HG03159 (cell line): ENCODE measurements at regions not wholly inside any gene's neighbourhood (a gene's known extent, or its start where the extent isn't known, plus 50 kb on each side); places are given as distances from the start of the nearest gene placed in this dataset.
A peak's percentile ranks its signal among the peaks of the same experiment; 100 is the strongest.
"Not testable (repeated sequence)": the region's sequence is repeated elsewhere in the genome, so short reads cannot be mapped to it uniquely, and the experiment has no call there.

Experiments
- ATAC-seq: cut with Tn5 transposase; IDR thresholded peaks from one replicate; pipeline ENCODE4 v1.9.1; 2021; ENCODE audit warnings: mild to moderate bottlenecking, moderate library complexity; ENCODE audit not compliant: unreplicated experiment

DNA sequence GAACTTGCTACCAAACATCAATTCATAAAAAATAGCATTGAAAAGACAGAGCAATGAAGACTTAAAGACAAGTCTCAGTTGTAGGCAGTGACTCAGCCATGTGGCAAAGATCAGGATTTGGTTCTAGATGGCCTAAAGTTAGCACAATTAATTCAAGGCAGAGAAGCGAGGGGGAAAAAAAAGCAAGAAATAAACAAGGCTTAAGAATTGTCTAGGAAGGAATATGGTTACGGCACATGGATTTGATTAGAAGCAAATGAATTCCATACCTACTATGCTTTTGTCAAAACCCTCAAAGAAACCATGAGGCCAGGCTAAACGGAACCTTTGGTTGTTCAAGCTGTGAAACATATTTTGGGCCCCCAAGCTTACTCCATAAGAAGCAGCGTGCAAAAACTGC, 362.2 kb upstream of the KCNH7 start:
- ATAC-seq = no peak

DNA sequence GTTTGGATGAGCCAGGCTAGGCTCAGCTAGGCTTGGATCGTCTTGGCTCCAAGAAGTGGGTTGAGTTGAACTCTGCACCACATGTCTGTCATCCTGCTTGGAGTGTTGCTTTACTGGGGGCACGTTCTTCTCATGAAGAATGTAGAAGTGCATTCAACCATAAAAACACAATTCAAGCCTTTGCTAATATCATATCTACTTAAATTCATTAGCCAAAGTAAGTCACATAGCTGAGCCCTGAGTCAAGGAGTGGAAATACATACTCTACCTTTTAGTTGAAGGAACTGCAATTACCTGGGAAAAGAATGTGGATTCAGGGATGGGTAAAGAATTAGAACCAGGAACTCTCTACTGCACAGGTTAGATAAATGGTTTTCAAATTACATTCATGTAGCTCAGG, 360.4 kb upstream of the KCNH7 start:
- ATAC-seq = no peak

DNA sequence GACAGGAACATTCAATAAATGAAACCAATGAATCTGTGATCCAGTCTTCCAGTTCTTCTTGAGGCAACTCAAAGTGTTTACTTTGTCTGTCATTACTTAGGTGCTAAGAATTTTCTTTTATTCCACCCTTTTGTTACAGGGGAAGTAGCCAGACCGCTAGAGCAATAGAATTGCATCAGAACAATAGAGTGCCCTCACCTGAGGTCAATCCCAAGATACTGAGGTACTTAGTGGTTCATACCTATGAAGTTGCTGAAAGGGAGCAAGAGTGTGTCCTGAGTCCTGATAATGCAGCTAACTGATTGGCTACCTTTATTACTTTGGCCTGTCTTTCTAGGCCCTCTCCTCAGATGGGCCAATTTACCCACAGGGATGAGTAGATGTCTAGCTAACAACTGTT, 359.4 kb upstream of the KCNH7 start:
- no peak for ATAC-seq

DNA sequence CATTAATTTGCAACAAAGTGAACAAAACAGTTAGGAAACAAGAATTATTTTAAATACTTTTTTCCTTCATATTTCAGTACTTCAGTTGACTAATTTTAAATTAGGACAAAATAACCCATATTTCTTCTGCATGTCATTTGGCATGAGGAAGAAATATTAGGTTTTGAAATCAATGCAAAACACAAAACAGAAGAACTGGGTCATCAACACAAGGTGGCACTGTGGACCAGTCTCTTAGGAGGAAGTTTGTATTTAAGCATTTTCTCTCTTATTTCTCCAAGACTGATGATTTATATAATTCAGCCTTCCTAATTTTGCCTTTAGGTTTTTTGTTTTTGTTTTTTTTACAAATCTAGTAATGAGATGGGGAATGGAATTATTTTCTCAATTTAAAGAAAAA, 352.8 kb upstream of the KCNH7 start:
- no peak for ATAC-seq

DNA sequence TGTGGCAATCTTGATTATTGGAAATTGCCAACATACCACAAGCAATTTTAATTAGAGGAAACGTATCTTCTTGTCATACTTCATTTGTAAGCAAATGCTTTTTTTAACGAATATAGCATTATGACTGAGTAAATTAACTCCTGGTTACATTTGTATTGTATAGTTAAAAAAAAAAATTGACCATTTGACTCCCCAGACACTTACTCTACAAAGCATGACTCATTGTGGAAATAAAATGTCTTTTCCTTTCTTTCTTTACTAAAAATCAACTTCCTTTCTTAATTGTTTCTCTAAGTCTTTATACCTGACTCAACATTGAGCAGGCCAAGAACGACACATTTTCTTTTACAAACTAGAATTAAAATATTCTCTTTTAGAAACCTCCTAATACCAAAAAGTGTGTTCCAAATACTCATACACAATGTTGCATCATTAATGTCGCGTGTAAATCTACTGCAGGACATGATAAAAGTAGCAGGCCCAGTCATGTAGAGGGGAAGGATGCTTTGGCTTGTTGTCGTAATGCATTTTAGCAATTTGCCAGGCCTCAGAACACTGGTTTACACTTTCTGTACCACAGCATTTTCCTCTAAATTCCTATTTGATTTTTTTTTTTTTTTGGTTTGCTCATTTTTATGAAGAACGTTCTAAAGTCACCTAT, 349.6 kb upstream of the KCNH7 start:
- no peak for ATAC-seq

DNA sequence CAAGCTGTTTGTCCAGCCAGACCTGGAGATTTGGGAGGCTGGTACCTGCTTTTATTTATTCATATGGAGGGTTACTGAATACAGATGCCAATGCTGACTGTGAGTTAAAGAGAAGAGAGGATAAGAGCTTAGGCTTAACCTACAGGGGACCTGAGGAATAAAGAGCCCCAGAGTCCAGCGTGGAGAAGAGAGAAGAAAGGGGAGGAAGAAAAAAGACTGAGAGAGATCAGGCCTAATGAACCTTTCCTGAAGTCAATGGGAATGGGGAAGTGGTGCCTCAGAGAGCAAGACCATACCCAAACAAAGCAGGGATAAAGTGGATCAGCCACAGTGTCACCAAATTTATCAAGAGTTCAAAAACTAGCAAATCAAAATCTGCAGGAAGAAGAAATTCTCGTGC, 348.6 kb upstream of the KCNH7 start:
- no peak for ATAC-seq

DNA sequence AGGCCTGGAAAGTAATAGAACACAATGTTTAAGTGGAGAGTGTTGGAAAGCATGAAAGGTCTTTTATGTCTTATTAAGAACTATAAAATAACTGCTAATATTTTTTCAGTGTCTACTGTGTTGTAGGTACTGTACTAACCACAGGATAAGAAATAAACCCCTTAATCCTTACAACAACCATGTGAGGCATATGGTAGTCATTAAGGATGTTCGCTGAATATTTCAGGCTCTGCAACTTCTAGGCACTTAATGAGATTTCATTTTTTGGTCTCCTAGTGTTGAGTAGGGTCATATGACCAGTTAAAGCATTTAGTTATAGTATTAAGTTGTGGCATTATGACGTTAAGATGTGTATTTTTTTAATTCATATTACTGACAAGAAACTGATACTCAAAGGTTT, 346.6 kb upstream of the KCNH7 start:
- ATAC-seq = no peak

DNA sequence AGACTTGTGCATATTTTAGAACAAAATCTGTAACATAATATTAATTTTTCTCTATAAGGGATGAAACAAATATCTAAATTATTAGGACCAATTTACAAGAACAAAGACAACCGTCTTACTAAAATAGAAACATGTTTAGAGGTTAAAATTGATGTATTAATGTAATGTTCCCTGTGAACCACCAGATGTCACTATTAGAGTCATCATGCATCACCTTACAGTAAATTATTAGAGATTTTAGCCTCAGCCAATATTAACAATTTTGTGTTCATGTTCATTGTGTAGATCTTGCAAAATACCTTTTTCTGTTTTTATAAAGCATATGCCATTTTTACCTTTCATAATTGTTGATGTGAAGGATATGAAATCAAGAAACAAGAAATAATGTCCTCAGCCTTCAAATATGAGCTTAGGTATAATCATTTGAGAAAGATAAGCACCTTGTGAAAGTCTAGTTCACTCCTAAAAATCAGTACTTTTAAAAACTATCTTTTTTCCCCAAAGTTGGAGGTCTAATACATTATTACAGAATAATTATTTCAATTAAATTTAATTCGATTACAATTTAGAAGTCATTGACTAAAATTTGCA, 344.3 kb upstream of the KCNH7 start:
- peak; percentile 77 for ATAC-seq

DNA sequence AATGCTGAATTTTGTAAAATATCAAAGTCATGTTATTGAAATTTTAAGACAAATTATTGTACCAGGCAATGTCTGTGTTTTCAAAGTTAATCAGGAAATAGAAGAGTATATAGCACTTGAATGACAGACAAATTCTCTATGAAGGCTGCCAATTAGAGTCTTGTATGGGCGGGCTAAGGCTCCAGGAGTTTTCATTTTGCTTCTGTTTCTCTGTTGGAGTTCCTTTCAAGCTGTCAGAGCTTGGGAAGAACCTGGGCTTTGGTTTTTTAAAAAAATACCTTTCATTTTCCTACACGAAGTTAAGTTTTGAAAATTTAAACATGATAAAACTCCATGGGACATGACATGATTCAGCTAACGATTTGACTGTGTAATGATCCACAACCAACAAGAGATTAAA, 339.0 kb upstream of the KCNH7 start:
- no peak for ATAC-seq

DNA sequence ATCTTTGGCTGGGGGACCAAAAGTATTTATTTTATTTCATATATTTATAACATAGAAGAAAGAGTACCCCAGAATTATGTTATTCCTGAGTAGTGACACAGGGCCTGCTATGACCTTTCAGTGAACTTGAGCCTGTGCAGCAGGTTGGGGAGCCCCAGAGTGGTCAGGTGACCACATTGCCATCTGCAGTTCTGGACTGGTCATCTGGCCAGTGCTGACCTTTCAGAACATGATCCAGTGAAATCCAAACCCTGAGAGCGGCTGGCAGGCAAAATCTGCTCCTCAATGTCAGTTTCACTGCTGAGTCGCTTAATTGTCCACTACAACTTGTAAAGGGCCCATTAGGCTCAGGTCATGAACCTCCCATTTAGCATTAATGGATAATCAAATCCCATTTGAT, 336.7 kb upstream of the KCNH7 start:
- no peak for ATAC-seq

DNA sequence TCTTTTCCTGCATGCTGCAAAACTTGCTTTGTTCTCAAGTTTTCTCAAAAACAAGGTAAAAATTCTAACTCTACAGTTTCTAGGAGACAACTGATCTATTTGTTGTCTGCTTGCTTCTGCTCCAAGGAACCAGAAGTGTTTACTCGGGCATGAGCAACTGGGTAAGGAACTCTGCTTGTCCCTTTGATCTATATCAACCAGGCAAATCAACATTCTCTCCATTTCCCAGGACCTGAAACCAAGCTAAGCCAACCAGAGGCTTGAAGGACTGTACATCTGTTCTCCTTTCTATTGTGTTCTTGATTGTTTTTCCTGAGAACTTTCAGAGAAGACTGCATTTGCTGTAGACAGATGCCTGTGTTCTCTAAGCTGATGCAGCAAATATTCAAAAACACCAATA, 335.0 kb upstream of the KCNH7 start:
- no peak for ATAC-seq

DNA sequence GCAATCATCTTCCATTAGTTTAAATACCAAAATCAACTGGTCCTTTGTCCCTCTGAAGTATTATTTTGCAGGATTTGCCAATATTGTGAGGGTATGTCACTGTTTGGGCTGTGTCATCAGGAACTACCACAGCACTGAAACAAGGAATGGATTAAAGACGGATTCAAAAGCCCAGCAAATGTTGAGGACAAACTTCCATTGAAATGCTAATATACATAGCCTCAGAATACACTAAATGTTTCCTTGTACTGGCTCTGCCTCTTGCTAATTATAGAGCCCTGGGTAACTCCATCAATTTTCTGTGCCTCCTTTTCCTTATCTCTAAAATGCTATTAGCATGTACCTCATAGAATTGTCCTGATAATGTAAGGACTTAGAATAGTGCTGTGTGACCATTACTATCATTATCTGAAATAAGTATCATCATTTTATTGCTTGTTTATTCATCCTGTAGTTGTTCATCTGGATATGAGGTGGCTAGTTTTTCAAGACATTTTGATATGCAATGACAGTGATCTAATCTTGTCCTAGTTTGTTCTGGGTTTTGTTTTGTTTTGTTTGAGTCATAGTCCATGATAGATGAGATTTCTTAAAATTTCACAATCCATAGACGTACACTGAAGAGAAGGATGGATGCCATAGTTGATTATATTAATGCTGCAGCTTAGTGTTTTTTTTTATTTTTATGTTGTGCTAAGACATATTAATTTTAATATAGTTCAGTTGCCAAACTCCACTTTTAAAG, 333.4 kb upstream of the KCNH7 start:
- no peak for ATAC-seq

DNA sequence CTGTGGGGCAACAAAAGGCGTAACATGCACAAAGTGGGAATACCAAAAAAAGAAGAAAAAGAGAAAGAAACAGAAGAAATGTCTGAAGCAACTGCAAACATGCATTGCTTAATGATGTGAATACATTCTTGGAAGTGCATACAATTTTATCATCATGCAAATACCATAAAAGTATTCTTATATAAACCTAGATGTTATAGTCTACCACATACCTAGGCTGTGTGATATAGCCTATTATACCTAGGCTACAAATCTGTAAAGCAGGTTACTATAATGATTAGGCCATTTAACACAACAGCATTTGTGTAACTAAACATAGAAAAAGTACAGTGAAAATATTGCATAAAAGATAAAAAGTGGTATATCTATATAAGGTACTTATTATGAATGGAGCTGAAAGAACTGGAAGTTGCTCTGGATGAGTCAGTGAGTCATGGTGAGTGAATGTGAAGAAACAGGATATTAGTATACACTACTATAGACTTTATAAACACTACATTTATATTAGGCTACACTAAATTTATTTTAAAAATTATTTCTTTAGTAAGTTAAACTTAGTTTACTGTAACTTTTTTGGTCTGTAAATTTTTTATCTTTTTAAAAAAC, 319.4 kb upstream of the KCNH7 start:
- no peak for ATAC-seq

DNA sequence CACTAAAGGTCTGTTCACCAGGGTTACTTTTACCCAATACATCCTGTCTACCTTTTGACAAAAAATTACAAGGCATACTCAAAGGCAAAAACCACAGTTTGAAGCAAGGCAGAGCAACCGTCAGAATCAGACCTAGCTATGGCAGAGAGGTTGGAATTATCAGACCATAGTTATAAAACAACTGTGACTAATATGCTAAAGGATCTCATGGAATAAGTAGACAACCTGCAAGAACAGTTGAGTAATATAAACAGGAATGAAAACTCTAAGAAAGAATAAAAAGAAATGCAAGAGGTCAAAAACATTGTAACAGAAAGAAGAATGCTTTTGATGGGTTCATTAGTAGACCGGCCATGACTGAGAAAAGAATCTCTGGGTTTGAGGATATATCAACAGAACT, 318.8 kb upstream of the KCNH7 start:
- no peak for ATAC-seq

DNA sequence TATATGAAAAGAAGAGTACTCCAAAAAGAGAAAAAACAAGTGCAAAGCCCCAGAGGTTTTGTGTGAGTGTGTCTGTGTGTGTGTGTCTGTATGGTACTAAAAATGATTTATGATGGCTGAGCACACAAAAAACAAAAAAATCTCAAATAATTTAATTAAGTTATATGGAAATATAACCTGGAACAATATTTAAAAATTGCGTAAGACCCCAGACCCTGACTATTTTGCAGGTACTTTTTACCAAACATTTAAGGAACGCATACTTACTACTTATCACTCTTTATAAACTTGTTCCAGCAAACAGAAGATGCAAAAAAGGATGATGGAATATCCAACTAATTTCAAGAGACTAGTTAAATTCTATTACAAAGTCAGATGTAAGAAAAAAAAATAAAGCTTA, 317.4 kb upstream of the KCNH7 start:
- no peak for ATAC-seq

DNA sequence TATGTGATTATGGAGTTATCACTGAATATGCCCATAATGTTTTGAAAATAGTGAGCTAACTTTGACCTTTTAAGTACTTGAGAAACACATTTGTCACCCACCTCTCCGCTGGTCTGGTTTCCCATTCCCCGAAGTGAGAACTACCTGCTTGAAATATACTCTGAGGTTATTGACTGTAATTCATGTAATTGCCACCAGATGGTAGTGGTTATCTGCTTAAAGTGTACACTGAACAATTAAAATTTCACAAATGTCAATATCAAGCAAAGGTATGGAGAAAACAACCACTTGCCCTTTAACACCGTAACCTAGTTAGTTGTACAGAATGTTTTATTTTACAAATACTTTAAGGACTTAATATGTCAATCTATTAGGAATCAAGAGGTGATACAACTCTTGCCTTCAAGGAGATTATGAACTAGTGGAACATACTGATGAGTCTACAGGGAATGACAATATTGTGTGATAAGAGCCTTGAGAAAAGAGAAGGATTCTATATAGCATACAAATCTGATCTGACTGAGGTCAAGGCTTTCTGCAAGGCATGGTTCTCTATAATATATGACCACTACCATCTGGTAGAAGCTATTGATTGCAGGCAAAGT, 316.8 kb upstream of the KCNH7 start:
- ATAC-seq = peak; percentile 91

DNA sequence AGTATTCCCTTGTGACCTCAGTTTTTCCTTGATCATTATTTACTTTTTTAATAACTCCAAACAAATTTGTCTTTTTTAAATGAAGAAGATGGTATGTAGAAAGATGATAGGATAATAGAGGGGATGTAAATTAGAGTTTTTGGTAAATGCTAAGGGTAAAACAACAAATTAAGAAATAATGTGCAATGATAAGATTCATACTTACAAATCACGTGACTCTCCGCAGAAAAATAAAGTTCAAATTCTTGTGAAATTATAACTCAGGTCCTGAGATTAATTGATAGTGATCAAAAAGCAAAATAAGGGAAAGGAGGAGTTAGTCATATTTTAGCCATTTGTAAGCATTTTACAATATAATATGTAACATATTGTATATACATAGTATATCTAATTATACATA, 304.1 kb upstream of the KCNH7 start:
- ATAC-seq = no peak

DNA sequence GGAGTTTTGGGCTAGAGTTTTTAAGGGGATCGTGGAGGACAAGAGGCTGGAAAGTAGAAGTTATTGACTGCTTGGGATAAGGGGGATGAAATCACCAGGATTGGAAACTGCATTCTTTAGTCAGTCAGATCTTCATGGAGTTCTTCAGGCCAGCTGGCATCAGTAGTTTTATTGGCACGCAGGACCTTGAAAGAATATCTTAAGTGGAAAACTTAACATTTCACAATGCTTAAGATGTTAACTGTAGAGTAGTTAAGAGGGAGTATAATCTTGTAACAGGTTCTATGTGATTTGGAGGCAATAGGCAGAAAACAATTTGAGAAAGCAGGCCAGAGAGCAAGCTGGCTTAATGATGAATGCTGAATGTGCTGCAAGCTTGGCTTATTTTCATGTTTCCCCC, 300.4 kb upstream of the KCNH7 start:
- no peak for ATAC-seq

DNA sequence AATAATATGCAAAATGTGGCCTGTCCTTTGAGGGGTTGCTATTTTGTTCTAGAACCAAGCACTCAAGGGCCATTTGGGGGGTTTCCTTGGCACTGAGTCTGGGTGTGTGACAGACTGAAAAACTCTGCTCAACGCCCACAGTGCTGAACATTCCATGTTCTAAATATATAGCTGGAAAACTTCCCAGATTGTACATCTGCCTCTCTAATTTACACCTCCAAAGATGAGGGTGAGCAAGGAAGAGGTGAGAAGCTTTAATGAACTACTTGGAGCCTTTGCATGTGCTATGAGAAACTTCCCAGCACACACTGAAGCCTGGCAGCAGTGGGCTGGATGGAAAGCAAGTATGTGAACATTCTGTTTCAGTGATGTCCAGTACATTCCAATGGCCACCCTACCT, 296.7 kb upstream of the KCNH7 start:
- ATAC-seq = no peak

DNA sequence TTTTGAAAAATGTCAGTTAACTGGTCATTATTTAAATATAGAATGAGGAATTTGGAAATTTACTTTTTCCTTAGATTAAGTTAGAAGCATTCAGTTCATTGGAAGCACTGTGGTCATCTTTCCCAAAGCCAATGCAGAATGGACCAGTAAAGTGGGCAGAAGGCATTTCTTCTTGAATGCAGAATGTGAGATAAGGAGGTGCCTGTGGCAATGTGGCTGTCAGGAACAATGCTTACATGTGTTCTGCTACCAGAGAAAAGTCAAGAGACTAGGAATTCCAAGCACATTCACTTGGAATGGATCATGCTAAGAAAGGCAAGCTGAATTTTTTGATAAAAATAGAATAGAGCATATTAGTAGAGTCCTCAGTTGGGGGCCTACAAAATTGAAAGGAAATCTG, 295.0 kb upstream of the KCNH7 start:
- no peak for ATAC-seq

DNA sequence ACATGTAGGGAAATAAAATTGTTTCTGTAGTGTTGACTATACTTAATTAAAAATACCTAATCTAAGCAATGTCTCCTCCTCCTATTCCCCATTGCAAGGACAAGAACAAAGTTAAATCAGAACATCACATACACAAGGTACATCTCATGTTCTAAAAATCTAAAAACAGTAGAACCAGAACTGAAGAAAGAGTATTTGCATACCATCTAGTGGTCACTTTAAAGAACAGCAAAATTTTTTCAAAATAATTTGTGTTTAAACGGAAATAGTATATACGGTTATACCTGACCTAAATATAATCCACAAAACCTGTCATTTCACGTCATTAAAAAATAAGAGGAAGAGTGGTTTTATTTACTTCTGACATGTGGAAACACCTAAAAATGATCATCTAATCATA, 294.3 kb upstream of the KCNH7 start:
- ATAC-seq = peak; percentile 66

DNA sequence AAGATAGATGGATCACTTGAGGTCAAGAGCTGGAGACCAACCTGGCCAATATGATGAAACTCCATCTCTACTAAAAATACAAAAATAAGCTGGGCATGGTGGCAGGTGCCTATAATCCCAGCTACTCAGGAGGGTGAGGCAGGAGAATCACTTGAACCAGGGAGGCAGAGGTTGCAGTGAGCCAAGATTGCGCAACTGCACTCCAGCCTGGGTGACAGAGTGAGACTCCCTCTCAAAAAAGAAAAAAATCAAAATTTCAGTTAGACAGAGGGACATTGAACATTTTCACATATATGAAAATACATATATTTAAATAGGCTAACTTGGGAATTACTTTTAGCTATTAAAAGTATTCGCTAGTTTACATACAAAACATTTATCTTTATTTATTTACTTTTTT, 293.6 kb upstream of the KCNH7 start:
- ATAC-seq = not testable (repeated sequence)
